OCI-LY1 (cell line): ENCODE measurements at regions not wholly inside any gene's neighbourhood (a gene's known extent, or its start where the extent isn't known, plus 50 kb on each side); places are given as distances from the start of the nearest gene placed in this dataset.

Experiments
- CTCF ChIP-seq: fragments of 200-600 bp; sonication (generic), shearing (Covaris generic); IDR thresholded peaks from 2 replicates; pipeline ENCODE4 v1.5.1; 2017; ENCODE audit warnings: mild to moderate bottlenecking, antibody characterized with exemption, low read length, moderate library complexity, mixed read lengths
- EZH2 ChIP-seq: fragments of 200-600 bp; sonication (generic), shearing (Covaris generic); IDR thresholded peaks from 2 replicates; pipeline ENCODE4 v1.8.0; 2017; ENCODE audit warnings: borderline replicate concordance, mixed run types, mild to moderate bottlenecking, antibody characterized with exemption, low read length, moderate library complexity, mixed read lengths

DNA sequence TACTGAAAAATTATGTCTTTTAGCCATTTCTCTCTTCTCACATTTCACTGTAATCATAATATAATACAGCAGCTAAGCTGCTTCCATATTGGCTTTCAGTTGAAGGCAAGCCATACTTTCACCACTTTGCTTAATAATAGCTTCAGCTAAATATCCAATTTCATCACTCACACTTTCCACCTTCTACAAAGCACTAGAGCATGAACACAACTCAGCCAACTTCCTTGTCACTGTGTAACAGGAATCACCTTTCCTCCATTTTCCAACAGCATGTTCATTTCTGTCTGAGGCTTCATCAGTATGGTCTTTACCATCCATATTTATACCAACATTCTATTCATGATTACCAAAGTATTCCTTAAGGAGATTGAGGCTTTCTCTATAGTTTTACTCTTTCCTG is 219.8 kb upstream of the CTSO start:
- TF ChIP-seq CTCF, result no peak
- TF ChIP-seq EZH2, result no peak
